SHP77 (cell line): ENCODE measurements at regions not wholly inside any gene's neighbourhood (a gene's known extent, or its start where the extent isn't known, plus 50 kb on each side); places are given as distances from the start of the nearest gene placed in this dataset.
"Not testable (repeated sequence)": the region's sequence is repeated elsewhere in the genome, so short reads cannot be mapped to it uniquely, and the experiment has no call there.

Source experiments
- DNase-seq, 2 experiments: peaks; one replicate each; lab custom pipeline; 2025; lab: John Stamatoyannopoulos, UW

GRCh38 chr7:113301983-113302382 is 183.6 kb upstream of the SMIM30 start:
- DNase-seq, result no peak

- DNase-seq, result no peak
Measured at GRCh38 chr7:113301141-113301540, 182.8 kb upstream of the SMIM30 start.

- no peak for DNase-seq
Measured at GRCh38 chr7:113299748-113300147, 181.4 kb upstream of the SMIM30 start.

GRCh38 chr7:113298501-113298900 is 180.1 kb upstream of the SMIM30 start:
- DNase-seq, result no peak

GRCh38 chr7:113294750-113295149 is 176.4 kb upstream of the SMIM30 start:
- no peak for DNase-seq

- DNase-seq, result no peak
Measured at GRCh38 chr7:113292105-113292504, 173.8 kb upstream of the SMIM30 start.

- no peak for DNase-seq
Measured at GRCh38 chr7:113291058-113291457, 172.7 kb upstream of the SMIM30 start.

- peak; percentile 5 to 34 for DNase-seq
Measured at GRCh38 chr7:113289140-113289740, 170.9 kb upstream of the SMIM30 start.

GRCh38 chr7:113285411-113285810 is 167.1 kb upstream of the SMIM30 start:
- DNase-seq, result no peak

GRCh38 chr7:113283861-113284260 is 165.5 kb upstream of the SMIM30 start:
- no peak for DNase-seq

- DNase-seq, result no peak
Measured at GRCh38 chr7:113282875-113283274, 164.5 kb upstream of the SMIM30 start.

- no peak for DNase-seq
Measured at GRCh38 chr7:113281223-113281622, 162.9 kb upstream of the SMIM30 start.

- DNase-seq, result no peak
Measured at GRCh38 chr7:113279256-113279655, 160.9 kb upstream of the SMIM30 start.

- no peak for DNase-seq
Measured at GRCh38 chr7:113270790-113271189, 152.4 kb upstream of the SMIM30 start.

- not testable (repeated sequence) for DNase-seq
Measured at GRCh38 chr7:113269592-113269991, 151.2 kb upstream of the SMIM30 start.

GRCh38 chr7:113268757-113269156 is 150.4 kb upstream of the SMIM30 start:
- no peak for DNase-seq

GRCh38 chr7:113267885-113268284 is 149.5 kb upstream of the SMIM30 start:
- DNase-seq, result no peak

GRCh38 chr7:113267271-113267670 is 148.9 kb upstream of the SMIM30 start:
- DNase-seq, result no peak

- DNase-seq, result peak; percentile 28 to 30
Measured at GRCh38 chr7:113263749-113264148, 145.4 kb upstream of the SMIM30 start.

- not testable (repeated sequence) for DNase-seq
Measured at GRCh38 chr7:113263215-113263742, 144.9 kb upstream of the SMIM30 start.

- no peak for DNase-seq
Measured at GRCh38 chr7:113256883-113257531, 138.7 kb upstream of the SMIM30 start.

GRCh38 chr7:113247198-113247597 is 128.8 kb upstream of the SMIM30 start:
- DNase-seq, result no peak

- DNase-seq, result no peak
Measured at GRCh38 chr7:113246738-113247137, 128.4 kb upstream of the SMIM30 start.

- no peak for DNase-seq
Measured at GRCh38 chr7:113232885-113233284, 114.5 kb upstream of the SMIM30 start.
